Natural killer cell (primary cell): ENCODE measurements at regions not wholly inside any gene's neighbourhood (a gene's known extent, or its start where the extent isn't known, plus 50 kb on each side); places are given as distances from the start of the nearest gene placed in this dataset.

ENCODE experiments used
- ATAC-seq, 3 donors: fragments of 150-1000 bp in 2 of 3; fragments of 200-7000 bp in 1 of 3; cut with Tn5 transposase; 1 replicate in 1 of 3; 2 replicates in 2 of 3; pipeline ENCODE4 v1.10.0; 2021; ENCODE audit warnings: mild to moderate bottlenecking in 2 of 3, moderate library complexity in 2 of 3
- DNase-seq, 2 donors: peaks; one replicate each; pipeline versions ENCODE4 v3.0.0 to v3.0.0-alpha.2; 2013 to 2021; ENCODE audit warnings: mixed read lengths in 1 of 2
- H3K27ac ChIP-seq: one replicate; pipeline ENCODE4 v1.5.1; 2013; ENCODE audit warnings: mild to moderate bottlenecking, low read length
- H3K27me3 ChIP-seq: one replicate; pipeline ENCODE4 v1.6.1; 2013; ENCODE audit warnings: low read length; ENCODE audit not compliant: control insufficient read depth, insufficient read depth
- H3K36me3 ChIP-seq: one replicate; pipeline ENCODE4 v1.6.1; 2013; ENCODE audit warnings: low read length; ENCODE audit not compliant: control insufficient read depth, insufficient read depth
- H3K4me1 ChIP-seq: one replicate; pipeline ENCODE4 v1.6.1; 2013; ENCODE audit warnings: low read length; ENCODE audit not compliant: control insufficient read depth, insufficient read depth
- H3K4me3 ChIP-seq: one replicate; pipeline ENCODE4 v1.5.1; 2013; ENCODE audit warnings: low read length
- H3K9me3 ChIP-seq: one replicate; pipeline ENCODE4 v1.6.1; 2013; ENCODE audit warnings: low read length; ENCODE audit not compliant: control insufficient read depth, insufficient read depth
- H3K27ac Mint-ChIP-seq, 2 donors: one replicate each; pipeline ENCODE4 v1.8.0; 2022; ENCODE audit warnings: mild to moderate bottlenecking in 2 of 2, mixed read lengths in 2 of 2, moderate library complexity in 1 of 2
- H3K27me3 Mint-ChIP-seq, 2 donors: one replicate each; pipeline ENCODE4 v1.8.0; 2022; ENCODE audit warnings: low read depth in 2 of 2, mixed read lengths in 2 of 2
- H3K36me3 Mint-ChIP-seq: one replicate; pipeline ENCODE4 v1.8.0; 2022; ENCODE audit warnings: mixed read lengths
- H3K4me1 Mint-ChIP-seq, 2 donors: one replicate each; pipeline ENCODE4 v1.8.0; 2022; ENCODE audit warnings: mixed read lengths in 2 of 2
- H3K4me3 Mint-ChIP-seq: one replicate; pipeline ENCODE4 v1.8.0; 2022; ENCODE audit warnings: mild to moderate bottlenecking, moderate library complexity, mixed read lengths
- H3K9me3 Mint-ChIP-seq, 2 donors: one replicate each; pipeline ENCODE4 v1.8.0; 2022; ENCODE audit warnings: mixed read lengths in 2 of 2
- CTCF ChIP-seq: fragments of 200-600 bp; IDR thresholded peaks from one replicate; pipeline ENCODE4 v1.8.0; 2022; ENCODE audit warnings: antibody characterized with exemption
- WGBS: methylation state at CpG from one replicate; pipeline ENCODE4 v1.1.7; 2013; ENCODE audit warnings: missing lambda C conversion rate; ENCODE audit not compliant: insufficient coverage; 5-methylcytosine and 5-hydroxymethylcytosine counted together
- intact Hi-C: fragments of 100-400 bp; cut with micrococcal nuclease; formaldehyde crosslinking; loops from one replicate; pipeline ENCODE4 v1.14.2; 2022

GRCh38 chr3:147890114-147890513 is 480.9 kb downstream of the ZIC1 start:
- peaks cover 5 to 9% of the 10 kb centered on the region in 2 donors for H3K9me3 Mint-ChIP-seq
- H3K36me3 Mint-ChIP-seq = no peaks in the 10 kb centered on the region
- no peaks in the 10 kb centered on the region for H3K4me1 Mint-ChIP-seq

GRCh38 chr3:147895509-147895908 is 486.3 kb downstream of the ZIC1 start:
- no peaks in the 10 kb centered on the region for H3K27me3 Mint-ChIP-seq
- Histone ChIP-seq H3K9me3 (peaks cover 2% of the 10 kb centered on the region), H3K27ac (no peak overlapping the region), H3K4me1 (no peaks in the 10 kb centered on the region), H3K36me3 (no peaks in the 10 kb centered on the region), H3K4me3 (no peak overlapping the region), H3K27me3 (no peaks in the 10 kb centered on the region)
- H3K4me1 Mint-ChIP-seq = no peaks in the 10 kb centered on the region
- H3K36me3 Mint-ChIP-seq = no peaks in the 10 kb centered on the region
- DNase-seq = no peak
- TF ChIP-seq CTCF = no peak
- peaks cover 10% of the 10 kb centered on the region in 2 donors for H3K9me3 Mint-ChIP-seq
- peak in 1 of 3 donors; percentile 24 for ATAC-seq
- intact Hi-C loops = no loop called here
- H3K27ac Mint-ChIP-seq = no peak overlapping the region
- WGBS = 64% methylated on average over 1 of the region's 1 CpG
- no peak overlapping the region for H3K4me3 Mint-ChIP-seq

More at GRCh38 chr3:147890114-147890513, 480.9 kb downstream of the ZIC1 start:
- no peak overlapping the region for H3K4me3 Mint-ChIP-seq
- H3K27me3 Mint-ChIP-seq = no peaks in the 10 kb centered on the region
- H3K27me3 ChIP-seq = no peaks in the 10 kb centered on the region
- DNase-seq (no peak), ATAC-seq (no peak)
- H3K36me3 ChIP-seq = no peaks in the 10 kb centered on the region
- H3K27ac Mint-ChIP-seq = no peak overlapping the region
- TF ChIP-seq CTCF = no peak
- peaks cover 4% of the 10 kb centered on the region for H3K9me3 ChIP-seq
- H3K27ac ChIP-seq = no peak overlapping the region
- no peak overlapping the region for H3K4me3 ChIP-seq
- no peaks in the 10 kb centered on the region for H3K4me1 ChIP-seq
- intact Hi-C loops = no loop called here

GRCh38 chr3:147900851-147901250 is 491.7 kb downstream of the ZIC1 start:
- no peak for TF ChIP-seq CTCF
- Mint-ChIP-seq H3K4me1 (no peaks in the 10 kb centered on the region), H3K27me3 (no peaks in the 10 kb centered on the region), H3K36me3 (no peaks in the 10 kb centered on the region), H3K4me3 (no peak overlapping the region), H3K27ac (no peak overlapping the region), H3K9me3 (peaks cover 3 to 9% of the 10 kb centered on the region in 2 donors)
- no peaks in the 10 kb centered on the region for H3K36me3 ChIP-seq
- no peak for DNase-seq
- H3K4me1 ChIP-seq = no peaks in the 10 kb centered on the region
- no peak for ATAC-seq
- H3K27ac ChIP-seq = no peak overlapping the region
- WGBS = 95% methylated on average over 3 of the region's 3 CpGs
- no peaks in the 10 kb centered on the region for H3K27me3 ChIP-seq
- intact Hi-C loops = no loop called here
- no peak overlapping the region for H3K4me3 ChIP-seq
- H3K9me3 ChIP-seq = peaks cover 6% of the 10 kb centered on the region

GRCh38 chr3:147903026-147903425 is 493.9 kb downstream of the ZIC1 start:
- ATAC-seq (no peak), DNase-seq (no peak)
- WGBS = 71% methylated on average over 3 of the region's 4 CpGs
- H3K36me3 Mint-ChIP-seq = no peaks in the 10 kb centered on the region
- no peaks in the 10 kb centered on the region for H3K27me3 Mint-ChIP-seq
- intact Hi-C loops = no loop called here
- no peak overlapping the region for H3K27ac Mint-ChIP-seq
- H3K4me3 Mint-ChIP-seq = no peak overlapping the region
- H3K27ac ChIP-seq = no peak overlapping the region
- TF ChIP-seq CTCF = no peak
- no peaks in the 10 kb centered on the region for H3K4me1 Mint-ChIP-seq
- H3K4me1 ChIP-seq = no peaks in the 10 kb centered on the region
- H3K4me3 ChIP-seq = no peak overlapping the region
- no peaks in the 10 kb centered on the region for H3K36me3 ChIP-seq
- peaks cover 2 to 9% of the 10 kb centered on the region in 2 donors for H3K9me3 Mint-ChIP-seq
- H3K27me3 ChIP-seq = no peaks in the 10 kb centered on the region
- peaks cover 6% of the 10 kb centered on the region for H3K9me3 ChIP-seq
